ENCODE measurements at regions not wholly inside any gene's neighbourhood (a gene's known extent, or its start where the extent isn't known, plus 50 kb on each side); places are given as distances from the start of the nearest gene placed in this dataset.

GRCh38 chr7:106420736-106421135 is 136.0 kb upstream of the NAMPT start:
- no peak for TF ChIP-seq POLR2A (IDR thresholded peaks at IDR 0.05)
- TF ChIP-seq CTCF (IDR thresholded peaks at IDR 0.05), result no peak
